HCT116 (cell line): ENCODE measurements at regions not wholly inside any gene's neighbourhood (a gene's known extent, or its start where the extent isn't known, plus 50 kb on each side); places are given as distances from the start of the nearest gene placed in this dataset.

Experiments used
- ATAC-seq: fragments of 200-7000 bp; cut with Tn5 transposase; 2 replicates; pipeline ENCODE4 v1.9.1; 2020; ENCODE audit warnings: mild to moderate bottlenecking, moderate library complexity
- BruUV-seq: library from RNA; stranded (reverse); fragments of 400-500 nt; replicated peaks from 2 replicates; lab custom pipeline; 2021; lab: Mats Ljungman, UMichigan
- CTCF ChIA-PET: fragments of 300-600 bp; sonication (Branson Sonifier 250); formaldehyde crosslinking; loops from one replicate; lab custom pipeline; 2021; ENCODE audit warnings: antibody characterized with exemption; lab: Charles Lee
- POLR2A ChIA-PET: fragments of 300-600, 350-600 bp; sonication (Branson Sonifier 250); formaldehyde crosslinking; loops from one replicate; lab custom pipeline; 2021; ENCODE audit warnings: antibody characterized with exemption; lab: Charles Lee
- RAD21 ChIA-PET, 2 experiments: fragments of 300-600 bp; sonication (Branson Sonifier 250); formaldehyde crosslinking; loops; one replicate each; lab custom pipeline; 2023; ENCODE audit warnings: low total read pairs in 2 of 2; ENCODE audit not compliant: uncharacterized antibody in 2 of 2, unreplicated experiment in 2 of 2, low non-redundant PET in 1 of 2; lab: Charles Lee
- DNase-seq: peaks from one replicate; pipeline ENCODE4 v3.0.0-alpha.2; 2010; ENCODE audit warnings: low read depth, low spot score
- H2AFZ ChIP-seq: fragments of 200-600 bp; shearing (Covaris generic), sonication (generic); 2 replicates; pipeline ENCODE4 v1.6.1; 2017; ENCODE audit warnings: low read depth, mixed run types, mixed read lengths, antibody characterized with exemption, low read length; ENCODE audit not compliant: poor library complexity, severe bottlenecking
- H3K27ac ChIP-seq: 2 replicates; pipeline ENCODE4 v1.5.1; 2012; ENCODE audit warnings: low read depth, low read length
- H3K27me3 ChIP-seq: fragments of 200-600 bp; sonication (generic); 2 replicates; pipeline ENCODE4 v1.6.1; 2016; ENCODE audit warnings: mixed run types, low read length, mixed read lengths; ENCODE audit not compliant: insufficient read depth
- H3K36me3 ChIP-seq, 2 experiments: fragments of 200-500 bp in 1 of 2; fragments of 200-600 bp in 1 of 2; sonication (Bioruptor generic) in 1 of 2; sonication (generic) in 1 of 2; 2 replicates each; pipeline versions ENCODE4 v1.5.1 to v1.6.1; 2014 to 2016; ENCODE audit warnings: low read length in 2 of 2, inconsistent platforms in 1 of 2, mixed read lengths in 1 of 2, mixed run types in 1 of 2; ENCODE audit not compliant: insufficient read depth in 2 of 2, control insufficient read depth in 1 of 2
- H3K4me1 ChIP-seq, 2 experiments: fragments of 200-600 bp in 1 of 2; sonication (generic) in 1 of 2; 2 replicates each; pipeline versions ENCODE4 v1.5.1 to v1.6.1; 2012 to 2017; ENCODE audit warnings: low read length in 2 of 2, inconsistent platforms in 1 of 2, mild to moderate bottlenecking in 1 of 2, mixed read lengths in 1 of 2, mixed run types in 1 of 2, moderate library complexity in 1 of 2; ENCODE audit not compliant: insufficient read depth in 2 of 2, control insufficient read depth in 1 of 2
- H3K4me2 ChIP-seq: fragments of 200-600 bp; sonication (generic); 2 replicates; pipeline ENCODE4 v1.6.1; 2017; ENCODE audit warnings: mixed run types, low read length, mixed read lengths
- H3K4me3 ChIP-seq, 2 experiments: fragments of 200-600 bp in 1 of 2; sonication (generic) in 1 of 2; replicated peaks in 1 of 2; 2 replicates each; pipeline ENCODE4 v1.5.1; 2011 to 2016; ENCODE audit warnings: low read length in 2 of 2, control low read depth in 1 of 2, low read depth in 1 of 2, mild to moderate bottlenecking in 1 of 2, mixed read lengths in 1 of 2, mixed run types in 1 of 2
- H3K79me2 ChIP-seq: fragments of 200-600 bp; sonication (generic); 2 replicates; pipeline ENCODE4 v1.6.1; 2017; ENCODE audit warnings: mild to moderate bottlenecking, mixed run types, low read length, moderate library complexity, mixed read lengths; ENCODE audit not compliant: insufficient read depth
- H3K9ac ChIP-seq: fragments of 200-600 bp; sonication (generic); 2 replicates; pipeline ENCODE4 v1.6.1; 2016; ENCODE audit warnings: low read length, mixed read lengths
- H3K9me2 ChIP-seq: fragments of 200-600 bp; sonication (generic), shearing (Covaris generic); 2 replicates; pipeline ENCODE4 v1.6.1; 2017; ENCODE audit warnings: mixed run types, mild to moderate bottlenecking, moderate library complexity; ENCODE audit not compliant: insufficient read depth
- H3K9me3 ChIP-seq, 2 experiments: fragments of 200-500 bp in 1 of 2; fragments of 200-600 bp in 1 of 2; sonication (Bioruptor generic) in 1 of 2; sonication (generic) in 1 of 2; 2 replicates each; pipeline ENCODE4 v1.6.1; 2014 to 2017; ENCODE audit warnings: low read length in 2 of 2, mixed read lengths in 2 of 2, inconsistent platforms in 1 of 2, low read depth in 1 of 2, mild to moderate bottlenecking in 1 of 2, mixed run types in 1 of 2, moderate library complexity in 1 of 2; ENCODE audit not compliant: control insufficient read depth in 1 of 2, insufficient read depth in 1 of 2
- H4K20me1 ChIP-seq: fragments of 200-600 bp; sonication (generic), shearing (Covaris generic); 2 replicates; pipeline ENCODE4 v1.6.1; 2017; ENCODE audit warnings: mixed run types, mild to moderate bottlenecking, moderate library complexity; ENCODE audit not compliant: insufficient read depth
- ATF3 ChIP-seq: IDR thresholded peaks from 2 replicates; pipeline ENCODE4 v1.6.1; 2012
- CBX3 ChIP-seq: IDR thresholded peaks from 2 replicates; pipeline ENCODE4 v1.6.1; 2012; ENCODE audit warnings: low read depth
- CEBPB ChIP-seq: IDR thresholded peaks from 2 replicates; pipeline ENCODE4 v1.6.1; 2012; ENCODE audit warnings: low read depth
- EGR1 ChIP-seq: IDR thresholded peaks from 2 replicates; pipeline ENCODE4 v1.6.1; 2012; ENCODE audit warnings: low read depth
- ELF1 ChIP-seq: IDR thresholded peaks from 2 replicates; pipeline ENCODE4 v1.6.1; 2012; ENCODE audit warnings: low read depth, borderline replicate concordance
- EZH2 ChIP-seq: fragments of 200-600 bp; sonication (generic); IDR thresholded peaks from 2 replicates; pipeline ENCODE4 v1.6.1; 2017; ENCODE audit warnings: antibody characterized with exemption, mixed run types
- FOSL1 ChIP-seq: IDR thresholded peaks from 2 replicates; pipeline ENCODE4 v1.6.1; 2012; ENCODE audit warnings: low read depth
- JUND ChIP-seq: IDR thresholded peaks from 2 replicates; pipeline ENCODE4 v1.6.1; 2012
- MAX ChIP-seq: IDR thresholded peaks from 2 replicates; pipeline ENCODE4 v1.6.1; 2012
- POLR2A ChIP-seq: IDR thresholded peaks from 2 replicates; pipeline ENCODE4 v1.7.0; 2011; ENCODE audit warnings: borderline replicate concordance; ENCODE audit not compliant: insufficient read depth, insufficient read length; ENCODE audit errors: extremely low read depth
- RAD21 ChIP-seq: IDR thresholded peaks from 2 replicates; pipeline ENCODE4 v1.6.1; 2012; ENCODE audit warnings: low read depth, mild to moderate bottlenecking
- SIN3A ChIP-seq: IDR thresholded peaks from 2 replicates; pipeline ENCODE4 v1.6.1; 2012; ENCODE audit warnings: low read depth
- SP1 ChIP-seq: IDR thresholded peaks from 2 replicates; pipeline ENCODE4 v1.6.1; 2012; ENCODE audit warnings: low read depth
- YY1 ChIP-seq: IDR thresholded peaks from 2 replicates; pipeline ENCODE4 v1.6.1; 2011; ENCODE audit warnings: low read length, low read depth, moderate library complexity, mild to moderate bottlenecking; ENCODE audit not compliant: insufficient replicate concordance; ENCODE audit errors: extremely low read depth
- ZBTB33 ChIP-seq: IDR thresholded peaks from 2 replicates; pipeline ENCODE4 v1.6.1; 2011; ENCODE audit warnings: mild to moderate bottlenecking, low read length, moderate library complexity; ENCODE audit not compliant: insufficient replicate concordance; ENCODE audit errors: extremely low read depth
- ZFX ChIP-seq: fragments of 450-650 bp; IDR thresholded peaks from 2 replicates; pipeline ENCODE4 v1.6.1; 2017
- ZNF274 ChIP-seq: fragments of 200-500 bp; sonication (Bioruptor generic); IDR thresholded peaks from 2 replicates; pipeline ENCODE4 v1.6.1; 2014; ENCODE audit warnings: mild to moderate bottlenecking, low read depth, low read length, inconsistent platforms
- intact Hi-C: fragments of 100-400 bp; cut with micrococcal nuclease; formaldehyde crosslinking; loops from 2 replicates; pipeline ENCODE4 v1.10.0; 2022

- Histone ChIP-seq H3K4me2 (no peak overlapping the region), H3K9ac (no peak overlapping the region), H3K36me3 (no peaks in the 10 kb centered on the region), H4K20me1 (no peaks in the 10 kb centered on the region), H3K9me3 (0 out of 4 replicates have a peak, but pooled peaks cover 0 to 3% of the 10 kb centered on the region in 2 experiments), H3K27ac (no peak overlapping the region), H2AFZ (no peak overlapping the region), H3K27me3 (no peaks in the 10 kb centered on the region), H3K4me1 (no peaks in the 10 kb centered on the region), H3K4me3 (no peak overlapping the region), H3K79me2 (no peaks in the 10 kb centered on the region), H3K9me2 (no peaks in the 10 kb centered on the region)
- ChIA-PET RAD21 (no interaction called here), POLR2A (no interaction called here), CTCF (no interaction called here)
- TF ChIP-seq EZH2 (no peak), ATF3 (no peak), POLR2A (no peak), ELF1 (no peak), MAX (no peak), RAD21 (no peak), ZFX (no peak), EGR1 (no peak), YY1 (no peak), CBX3 (no peak)
- no peak for DNase-seq
- intact Hi-C loops = loop anchor here (10.0 kb wide), 1 partner anchor 46 kb away; no protein-coding TSS in a partner anchor
- no peak for ATAC-seq
- BruUV-seq = no TSS peak
These were observed 534.2 kb upstream of the CDH2 start for GRCh38 chr18:28711096-28711495.

DNA sequence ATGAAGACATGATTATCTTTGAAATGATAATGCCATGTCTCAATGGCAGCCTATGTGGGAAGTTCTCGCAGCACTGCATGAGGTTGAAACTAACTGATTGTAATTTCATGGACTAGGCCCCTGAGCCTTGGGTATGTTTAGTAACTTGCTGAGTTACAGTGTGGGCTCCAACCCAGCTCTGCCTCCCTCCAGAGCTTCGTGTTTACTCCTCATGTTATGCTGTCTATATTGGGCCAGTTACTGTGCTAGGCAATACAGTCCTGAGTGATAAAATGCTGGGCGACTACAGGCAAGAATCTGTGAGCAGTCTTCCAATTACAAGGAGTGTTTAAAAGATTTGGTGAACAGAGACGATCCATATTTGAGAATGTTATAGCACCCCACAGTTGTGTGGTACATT, 530.1 kb upstream of the CDH2 start:
- no peaks in the 10 kb centered on the region for H3K36me3 ChIP-seq
- ChIA-PET RAD21 (no interaction called here), CTCF (no interaction called here), POLR2A (no interaction called here)
- no peak overlapping the region for H3K9ac ChIP-seq
- DNase-seq (no peak), ATAC-seq (no peak)
- H3K79me2 ChIP-seq = no peaks in the 10 kb centered on the region
- no peaks in the 10 kb centered on the region for H3K4me1 ChIP-seq
- H3K4me2 ChIP-seq = no peak overlapping the region
- H3K9me2 ChIP-seq = no peaks in the 10 kb centered on the region
- H3K9me3 ChIP-seq = no peaks in the 10 kb centered on the region
- H3K27ac ChIP-seq = no peak overlapping the region
- no TSS peak for BruUV-seq
- intact Hi-C loops = no loop called here
- H3K27me3 ChIP-seq = no peaks in the 10 kb centered on the region
- H3K4me3 ChIP-seq = no peak overlapping the region
- no peak overlapping the region for H2AFZ ChIP-seq
- no peaks in the 10 kb centered on the region for H4K20me1 ChIP-seq
- TF ChIP-seq FOSL1 (no peak), EGR1 (no peak), ZNF274 (no peak), MAX (no peak), SIN3A (no peak), POLR2A (no peak), ZFX (no peak), SP1 (no peak), EZH2 (no peak), CEBPB (no peak), JUND (no peak), CBX3 (no peak), ZBTB33 (no peak), ELF1 (no peak)
